HG02981 (cell line): ENCODE measurements at regions not wholly inside any gene's neighbourhood (a gene's known extent, or its start where the extent isn't known, plus 50 kb on each side); places are given as distances from the start of the nearest gene placed in this dataset.
"Not testable (repeated sequence)": the region's sequence is repeated elsewhere in the genome, so short reads cannot be mapped to it uniquely, and the experiment has no call there.

Experiments
- ATAC-seq: cut with Tn5 transposase; IDR thresholded peaks from one replicate; pipeline ENCODE4 v1.9.1; 2021; ENCODE audit warnings: mild to moderate bottlenecking, moderate library complexity; ENCODE audit not compliant: unreplicated experiment

- no peak for ATAC-seq
Measured at GRCh38 chr3:192011137-192011536, 550.2 kb downstream of the PYDC2 start.

GRCh38 chr3:192013110-192013509, 552.1 kb downstream of the PYDC2 start:
- ATAC-seq = no peak

- ATAC-seq = no peak
Measured at GRCh38 chr3:192022412-192022811, 561.4 kb downstream of the PYDC2 start.

- no peak for ATAC-seq
Measured at GRCh38 chr3:192024751-192025150, 563.8 kb downstream of the PYDC2 start.

GRCh38 chr3:192026661-192027060, 565.7 kb downstream of the PYDC2 start:
- no peak for ATAC-seq

GRCh38 chr3:192031941-192032340, 571.0 kb downstream of the PYDC2 start:
- no peak for ATAC-seq

- no peak for ATAC-seq
Measured at GRCh38 chr3:192033246-192033645, 572.3 kb downstream of the PYDC2 start.

- no peak for ATAC-seq
Measured at GRCh38 chr3:192038726-192039125, 577.8 kb downstream of the PYDC2 start.

GRCh38 chr3:192039593-192039992, 578.6 kb downstream of the PYDC2 start:
- ATAC-seq = no peak

- ATAC-seq = no peak
Measured at GRCh38 chr3:192040282-192041043, 579.5 kb downstream of the PYDC2 start.

GRCh38 chr3:192042116-192042515, 581.2 kb downstream of the PYDC2 start:
- ATAC-seq = peak; percentile 98

GRCh38 chr3:192054881-192055280, 593.9 kb downstream of the PYDC2 start:
- ATAC-seq = no peak

- ATAC-seq = no peak
Measured at GRCh38 chr3:192055946-192056345, 595.0 kb downstream of the PYDC2 start.

GRCh38 chr3:192057261-192057660, 596.3 kb downstream of the PYDC2 start:
- no peak for ATAC-seq

GRCh38 chr3:192060160-192060781, 599.3 kb downstream of the PYDC2 start:
- no peak for ATAC-seq

GRCh38 chr3:192061426-192061825, 600.5 kb downstream of the PYDC2 start:
- ATAC-seq = no peak

GRCh38 chr3:192062186-192062585, 601.2 kb downstream of the PYDC2 start:
- ATAC-seq = no peak

GRCh38 chr3:192063570-192063969, 602.6 kb downstream of the PYDC2 start:
- no peak for ATAC-seq

- ATAC-seq = no peak
Measured at GRCh38 chr3:192064959-192065358, 604.0 kb downstream of the PYDC2 start.

GRCh38 chr3:192066253-192066652, 605.3 kb downstream of the PYDC2 start:
- ATAC-seq = not testable (repeated sequence)

GRCh38 chr3:192068464-192069254, 607.7 kb downstream of the PYDC2 start:
- no peak for ATAC-seq
